NCI-H2196 (cell line): ENCODE measurements at regions not wholly inside any gene's neighbourhood (a gene's known extent, or its start where the extent isn't known, plus 50 kb on each side); places are given as distances from the start of the nearest gene placed in this dataset.

Source experiments
- DNase-seq: peaks from one replicate; lab custom pipeline; 2025; ENCODE audit not compliant: unreplicated experiment; lab: John Stamatoyannopoulos, UW

DNA sequence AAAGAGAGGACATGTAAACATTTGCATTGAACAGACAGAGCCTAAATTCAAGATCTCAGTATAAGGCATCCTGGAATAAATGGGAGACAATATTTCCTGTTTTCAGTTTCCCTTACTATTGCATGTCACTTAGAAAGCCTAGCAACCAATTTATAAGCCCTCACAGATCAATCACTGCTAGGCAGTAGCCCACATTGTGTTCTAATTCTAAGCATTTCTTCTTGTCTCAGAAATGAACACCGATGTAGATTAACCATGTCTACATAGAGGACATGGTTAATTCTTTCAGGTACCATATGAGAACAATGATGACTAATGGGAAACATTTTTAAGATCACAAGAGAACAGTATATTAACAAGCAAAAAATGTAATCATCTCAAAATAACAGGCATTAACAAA is 79.6 kb upstream of the HMHB1 start:
- DNase-seq = no peak

DNA sequence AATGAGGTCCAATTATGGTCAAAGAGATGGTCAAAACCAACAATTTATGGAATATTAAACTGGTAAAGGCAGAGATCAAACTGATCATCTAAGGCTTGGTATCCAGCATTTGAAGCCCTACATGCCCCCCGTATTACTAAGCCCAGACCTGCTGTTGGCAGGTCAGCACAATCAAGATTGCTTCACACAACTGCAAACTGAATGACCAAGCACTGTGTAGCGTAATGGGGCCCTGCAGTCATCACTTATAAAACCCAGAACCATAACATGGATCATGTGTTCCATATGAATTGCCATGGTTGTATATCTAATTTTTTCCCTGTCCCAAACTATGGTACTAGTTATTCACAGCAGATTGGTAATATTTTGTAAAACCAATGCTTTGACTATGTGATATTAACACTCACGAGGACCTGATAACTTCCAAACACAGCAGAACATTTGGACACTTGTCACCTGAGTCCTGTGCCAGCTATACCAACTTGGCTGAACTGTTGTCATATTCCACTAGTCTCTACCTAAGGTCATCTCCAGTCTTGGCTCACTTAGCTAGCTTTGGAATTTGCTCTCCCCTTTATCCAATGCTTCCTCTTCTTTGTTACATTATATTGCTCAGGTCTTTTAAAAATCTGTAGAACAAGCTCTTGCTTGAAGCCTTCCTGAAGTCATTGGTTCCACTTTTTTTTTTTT is 81.7 kb upstream of the HMHB1 start:
- DNase-seq = no peak

DNA sequence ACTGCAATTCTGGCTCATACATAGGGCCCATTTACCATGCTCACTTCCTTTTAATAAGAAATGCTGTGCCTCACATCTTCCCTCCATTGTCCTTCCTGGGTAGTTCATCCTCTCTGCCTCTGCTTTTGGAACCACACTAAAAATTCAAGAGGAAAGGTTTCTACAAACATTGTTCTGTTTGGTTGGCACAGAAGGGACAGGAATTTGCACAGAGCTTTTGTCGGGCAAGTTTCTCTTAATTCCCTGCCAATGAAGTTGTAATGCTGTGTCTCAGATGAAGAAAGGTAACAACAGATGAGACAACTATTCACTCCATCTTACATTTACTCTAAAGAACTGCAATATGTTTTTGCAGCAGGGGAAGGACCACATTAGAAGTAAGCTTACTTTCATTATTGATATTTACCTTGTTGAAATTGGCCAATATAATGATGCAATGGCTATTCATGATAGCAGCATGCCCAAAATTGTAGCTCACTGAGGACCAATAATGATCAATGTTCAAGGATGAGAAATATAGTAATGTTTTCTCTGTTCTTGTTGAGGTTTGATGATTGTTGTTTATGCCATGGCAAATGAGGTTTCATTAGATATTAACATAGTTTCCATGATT is 82.5 kb upstream of the HMHB1 start:
- DNase-seq = no peak

DNA sequence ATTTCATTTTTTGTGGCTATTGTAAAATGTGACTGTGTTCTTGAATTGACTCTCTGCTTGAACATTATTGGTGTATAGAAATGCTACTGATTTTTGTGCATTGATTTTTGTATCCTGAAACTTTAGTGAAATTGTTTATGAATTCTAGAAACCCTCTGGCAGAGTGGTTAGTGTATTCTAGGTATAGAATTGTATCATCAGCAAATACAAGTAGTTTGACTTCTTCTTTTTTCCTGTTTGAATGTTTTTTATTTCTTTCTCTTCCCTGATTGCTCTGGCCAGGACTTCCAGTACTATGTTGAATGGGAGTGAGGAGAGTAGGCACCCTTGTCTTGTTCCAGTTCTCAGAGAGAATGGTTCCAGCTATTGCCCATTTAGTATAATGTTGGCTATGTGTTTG is 88.8 kb upstream of the HMHB1 start:
- DNase-seq = no peak

DNA sequence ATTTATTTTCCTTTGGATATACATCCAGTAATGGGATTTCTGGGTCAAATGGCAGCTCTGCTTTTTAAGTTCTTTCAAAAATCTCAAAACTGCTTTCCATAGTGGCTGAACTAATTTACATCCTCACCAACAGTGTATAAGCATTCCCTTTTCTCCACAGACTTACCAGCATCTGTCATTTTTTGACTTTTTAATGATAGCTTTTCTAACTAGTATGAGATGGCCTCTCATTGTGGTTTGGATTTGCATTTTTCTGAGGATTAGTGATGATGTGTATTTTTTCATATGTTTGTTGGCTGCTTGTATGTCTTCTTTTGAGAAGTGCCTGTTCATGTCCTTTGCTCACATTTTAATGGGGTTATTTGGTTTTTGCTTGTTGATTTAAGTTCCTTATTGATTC is 90.0 kb upstream of the HMHB1 start:
- no peak for DNase-seq

DNA sequence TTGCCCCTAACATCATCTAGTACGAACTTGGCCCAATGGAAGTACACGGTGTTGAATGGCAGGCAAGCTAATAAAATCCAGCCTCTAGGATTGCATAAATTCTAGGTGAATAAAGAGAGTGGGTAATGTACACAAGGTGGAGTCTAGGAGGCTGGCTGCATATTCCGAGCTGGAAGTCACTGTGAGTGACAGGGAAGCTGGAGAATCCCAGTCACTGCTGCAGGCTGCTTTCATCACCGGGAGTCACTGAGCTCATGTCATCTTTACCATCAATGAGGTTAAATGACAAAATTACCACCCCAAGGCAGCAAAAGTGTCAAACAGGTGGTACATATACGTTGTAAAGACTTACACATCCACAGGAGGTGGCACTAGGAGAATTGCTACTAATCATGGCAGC is 91.3 kb upstream of the HMHB1 start:
- DNase-seq = no peak

DNA sequence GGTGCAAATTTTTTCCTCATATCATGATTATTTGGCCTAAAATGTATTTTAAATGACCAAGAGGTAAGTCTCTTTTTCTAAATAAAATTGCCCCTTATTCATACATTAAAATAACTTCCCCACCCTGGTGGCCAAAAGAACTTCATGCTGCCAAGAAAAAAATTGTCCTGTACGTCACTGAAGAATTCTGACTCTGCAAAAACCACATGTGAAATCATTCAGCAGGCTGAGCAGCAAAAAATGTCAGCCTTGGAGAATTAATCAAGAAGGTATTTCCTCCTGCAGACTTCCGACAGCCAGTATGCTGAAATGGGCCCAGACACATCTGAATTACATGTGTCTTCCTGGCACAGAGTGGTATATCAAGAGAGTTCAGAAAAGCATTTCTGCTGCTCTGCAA is 94.6 kb upstream of the HMHB1 start:
- DNase-seq = no peak

DNA sequence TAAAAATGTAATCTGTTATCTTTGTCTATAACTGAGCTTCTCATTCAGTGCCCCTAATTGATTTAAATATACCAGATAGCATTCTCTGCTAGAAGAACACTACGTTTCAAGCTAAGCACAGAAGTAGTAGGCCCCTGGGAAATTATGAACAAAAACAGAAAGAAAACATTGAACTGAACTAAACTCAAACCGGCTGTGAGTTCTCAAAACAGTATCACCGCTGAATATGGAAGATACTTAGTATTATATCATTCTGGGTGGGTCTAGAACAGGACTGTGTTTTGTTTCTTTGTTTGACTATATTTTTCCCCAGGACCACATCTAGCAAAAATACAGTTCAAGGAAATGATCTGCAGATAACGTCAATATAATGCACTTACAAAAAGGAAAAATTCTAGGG is 95.1 kb upstream of the HMHB1 start:
- DNase-seq = no peak

DNA sequence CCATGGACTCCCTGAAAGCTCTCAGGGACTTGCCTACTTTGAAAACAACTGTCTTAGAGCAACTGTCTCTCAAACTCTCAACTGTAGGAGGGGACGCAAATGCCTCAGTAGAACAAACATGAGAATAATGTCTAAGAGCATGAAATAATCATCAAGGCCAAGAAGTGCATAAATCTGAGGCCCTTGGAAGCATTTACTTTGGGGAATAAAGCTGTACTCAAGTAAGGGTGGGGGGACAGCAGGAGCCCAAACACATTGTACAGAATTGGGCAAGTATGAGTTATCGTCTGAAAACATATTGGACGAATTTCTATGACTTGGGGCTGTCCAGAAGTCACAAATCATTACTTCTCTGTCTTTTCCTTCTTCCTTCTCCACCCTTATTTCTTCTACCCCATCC is 96.3 kb upstream of the HMHB1 start:
- no peak for DNase-seq

DNA sequence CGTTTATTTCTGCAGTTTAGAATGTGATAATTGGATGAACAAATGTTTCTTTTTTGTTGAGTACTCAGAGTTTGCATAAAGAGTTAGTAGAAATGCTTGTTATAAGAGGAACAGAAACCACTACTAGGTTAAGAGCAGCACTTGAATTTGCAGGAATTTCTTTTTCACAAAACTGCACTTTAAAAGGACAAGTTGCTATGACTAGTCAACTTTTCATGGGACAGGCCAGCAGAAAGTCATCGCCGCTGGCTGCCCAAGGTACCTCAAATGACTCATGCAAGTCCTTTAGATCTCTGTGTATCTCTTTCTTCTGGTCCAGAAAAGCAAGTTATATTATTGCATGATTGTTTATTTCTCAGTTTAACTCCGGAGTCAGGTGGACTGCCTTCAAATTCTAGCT is 97.3 kb upstream of the HMHB1 start:
- DNase-seq = no peak

DNA sequence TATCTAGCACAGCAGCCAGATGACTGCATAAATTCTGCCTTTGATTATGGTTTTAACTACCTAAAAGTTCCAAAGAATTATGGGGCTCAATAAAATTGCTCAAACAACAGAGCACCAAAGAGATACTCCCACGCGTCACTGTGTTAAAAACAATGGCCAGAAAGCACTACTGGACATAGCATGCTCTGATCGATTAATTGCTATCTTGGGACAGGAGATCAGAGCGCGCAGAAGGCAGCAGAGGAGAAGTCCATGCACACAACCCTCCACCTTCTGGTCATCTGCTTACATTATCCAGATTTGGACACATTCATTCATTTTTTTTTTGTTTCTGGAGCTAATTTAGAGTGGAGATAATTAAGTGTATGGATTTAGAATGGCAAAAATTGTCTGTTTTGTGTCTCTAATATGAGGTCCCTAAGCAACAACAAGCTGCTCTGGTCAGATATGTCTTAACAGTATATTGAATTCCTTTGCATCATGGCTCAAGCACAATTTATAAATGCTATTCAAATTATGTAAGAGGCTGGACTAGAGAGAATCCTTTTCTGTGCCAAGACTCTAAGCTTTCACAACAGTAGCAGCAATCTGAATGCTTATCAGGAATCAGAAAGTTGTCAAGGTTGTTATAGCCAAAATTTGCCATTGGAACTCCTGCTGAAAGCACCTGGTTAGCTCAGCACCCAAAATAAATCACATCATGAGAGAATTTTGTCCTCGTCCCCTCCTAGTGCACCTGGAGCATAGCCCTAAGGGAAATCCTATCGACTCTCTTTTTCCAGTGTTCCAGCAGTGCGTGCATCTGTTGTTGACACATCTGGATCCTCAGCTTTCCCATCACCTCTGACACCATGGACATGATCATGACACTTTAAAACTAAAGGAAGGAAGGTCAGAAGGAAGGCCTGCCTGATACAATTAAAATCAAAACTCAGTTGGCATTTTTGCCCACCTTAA is 98.6 kb upstream of the HMHB1 start:
- no peak for DNase-seq

DNA sequence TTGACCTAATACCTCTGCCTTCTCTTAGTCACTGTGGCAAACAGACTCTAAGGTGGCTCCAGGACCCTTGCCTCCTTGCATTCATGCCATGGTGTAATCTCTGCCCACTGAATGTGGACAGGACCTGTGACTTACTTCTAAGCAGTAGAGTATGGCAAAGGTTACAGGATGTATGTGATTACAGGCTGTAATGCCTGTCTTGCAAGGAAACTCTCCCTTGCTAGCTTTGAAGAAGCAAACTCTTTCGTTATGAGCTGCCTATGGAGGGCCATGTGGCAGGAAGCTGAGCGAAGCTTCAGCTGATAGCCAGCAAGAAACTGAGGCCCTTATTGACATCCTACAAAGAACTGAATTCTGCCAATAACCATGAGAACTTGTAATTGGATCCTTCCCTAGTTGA is 103.3 kb upstream of the HMHB1 start:
- DNase-seq = no peak

DNA sequence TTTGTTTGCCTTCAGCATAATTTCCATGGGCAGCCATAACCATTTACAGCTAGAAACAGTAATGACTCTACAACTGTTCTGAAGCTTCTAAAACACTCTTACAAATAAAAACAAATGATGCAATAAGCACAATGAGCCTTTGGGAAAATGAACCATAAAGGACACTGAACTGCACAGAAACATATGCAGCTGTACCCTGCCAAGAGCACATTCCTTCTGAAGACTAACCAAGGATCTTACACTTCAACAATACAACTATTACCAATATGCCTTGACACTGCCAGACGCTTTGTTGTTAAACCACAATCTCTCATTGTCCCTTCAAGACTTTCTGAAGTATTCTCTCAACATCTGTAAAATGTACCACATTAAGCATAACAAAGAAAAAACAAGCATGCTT is 104.2 kb upstream of the HMHB1 start:
- DNase-seq = no peak

DNA sequence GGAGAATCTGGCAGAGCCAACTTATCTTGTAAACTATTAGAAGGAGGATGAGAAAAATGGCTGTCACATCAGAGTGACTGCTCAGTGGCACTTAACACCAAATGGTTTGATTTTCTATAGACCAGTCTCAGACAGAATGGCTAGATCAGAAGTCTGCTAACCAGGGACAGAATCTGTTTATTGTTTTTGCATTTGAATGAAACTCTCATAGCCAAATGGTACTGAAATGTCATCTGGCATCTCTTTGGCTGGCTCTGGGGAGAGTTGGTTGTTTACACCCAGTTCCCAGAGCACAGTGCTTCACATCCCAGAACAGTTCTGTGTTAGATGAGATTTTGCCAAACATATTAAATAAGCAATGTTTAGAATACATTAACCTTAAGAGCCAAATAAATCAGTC is 106.6 kb upstream of the HMHB1 start:
- DNase-seq = no peak

DNA sequence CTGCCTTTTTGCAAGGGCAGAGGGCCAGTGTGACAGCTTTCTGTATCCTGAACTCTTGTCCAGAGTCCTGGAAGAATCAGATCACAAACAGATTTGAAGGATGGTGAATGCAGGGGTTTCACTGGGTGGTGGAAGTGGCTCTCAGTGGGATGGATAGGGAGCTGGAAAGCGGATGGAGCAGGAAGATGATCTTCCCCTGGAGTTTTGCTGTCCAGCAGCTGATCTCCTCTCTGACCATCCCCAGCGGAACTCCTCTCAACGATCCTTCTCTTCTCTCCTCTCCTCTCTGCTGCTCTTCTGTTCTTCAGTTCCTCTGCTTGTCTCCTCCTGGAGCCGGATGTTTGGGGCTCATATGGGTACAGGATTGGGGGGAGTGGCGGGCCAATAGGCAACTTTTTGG is 108.3 kb upstream of the HMHB1 start:
- no peak for DNase-seq

DNA sequence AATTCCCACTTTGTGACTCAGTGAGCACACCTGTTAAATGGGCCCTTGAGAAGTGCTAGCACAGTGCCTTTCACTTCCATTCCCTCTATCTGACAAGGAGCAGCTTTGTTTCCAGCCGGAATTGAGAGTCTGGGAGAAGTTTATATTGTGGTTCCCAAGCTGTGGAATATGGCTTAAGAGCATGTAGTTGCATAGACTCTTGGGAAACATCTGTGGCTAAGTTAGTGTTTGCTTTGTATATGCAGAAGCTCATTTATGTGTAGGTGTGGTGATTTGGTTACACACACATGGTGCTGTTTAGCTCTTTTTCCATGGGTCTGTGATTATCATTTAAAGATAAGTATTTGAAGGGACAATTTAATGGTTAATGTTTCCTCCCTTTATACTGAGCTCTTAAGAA is 110.5 kb upstream of the HMHB1 start:
- DNase-seq = no peak

DNA sequence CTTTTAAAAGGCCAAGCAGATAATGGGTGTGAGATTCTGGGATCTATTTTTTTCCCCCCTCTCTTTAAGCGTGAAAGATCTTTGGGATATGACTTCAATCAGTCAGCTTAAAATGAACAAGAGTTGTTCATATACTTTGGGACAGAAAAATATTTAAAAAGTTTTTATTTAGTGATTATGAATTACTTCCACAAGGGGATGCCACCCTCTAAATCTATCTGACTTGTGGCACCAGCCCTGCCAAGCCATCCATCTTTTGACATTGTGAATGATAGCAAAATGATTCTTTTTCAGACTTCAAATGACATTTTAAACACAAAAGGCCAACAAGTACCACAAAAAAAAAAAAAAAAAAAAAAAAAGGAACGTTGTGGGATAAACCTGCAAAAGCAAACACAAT is 111.0 kb upstream of the HMHB1 start:
- DNase-seq = no peak

DNA sequence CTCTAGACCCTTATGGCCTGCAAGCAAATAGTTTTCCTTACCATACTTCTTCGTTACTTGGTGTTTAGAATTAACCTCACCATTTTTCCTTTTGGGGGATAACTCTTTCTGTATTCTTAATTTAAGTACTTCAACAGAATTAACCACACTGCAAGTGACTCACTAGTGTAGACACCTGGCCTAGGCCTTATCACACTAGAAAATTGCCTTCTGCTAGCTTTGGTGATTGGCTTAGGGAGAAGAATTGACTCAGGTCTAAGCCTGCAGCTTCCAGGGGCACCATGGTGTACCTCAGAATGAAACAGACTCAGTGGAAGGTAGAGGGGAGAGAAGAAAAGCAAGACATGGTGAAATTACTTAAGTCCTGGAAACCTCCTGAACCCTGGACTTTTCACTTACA is 112.8 kb upstream of the HMHB1 start:
- DNase-seq = no peak

DNA sequence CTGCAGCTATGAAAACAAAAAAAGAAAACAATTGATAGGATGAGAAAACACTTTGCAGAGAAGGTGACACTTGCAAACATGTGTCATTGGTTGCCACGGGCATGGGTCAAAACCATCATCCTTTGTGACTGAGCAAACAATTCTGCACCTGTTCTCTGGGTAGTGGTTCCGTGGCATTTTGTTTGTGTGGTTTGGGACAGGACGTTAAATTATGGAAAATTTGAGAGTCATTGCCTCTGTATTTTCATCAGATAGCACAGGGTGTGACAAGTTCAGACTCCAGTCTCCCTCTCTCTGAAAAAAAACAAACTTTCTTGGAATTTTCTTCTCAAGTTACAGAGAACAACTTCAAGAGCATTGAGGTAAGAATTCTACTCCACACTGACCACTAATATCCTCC is 113.4 kb upstream of the HMHB1 start:
- no peak for DNase-seq

DNA sequence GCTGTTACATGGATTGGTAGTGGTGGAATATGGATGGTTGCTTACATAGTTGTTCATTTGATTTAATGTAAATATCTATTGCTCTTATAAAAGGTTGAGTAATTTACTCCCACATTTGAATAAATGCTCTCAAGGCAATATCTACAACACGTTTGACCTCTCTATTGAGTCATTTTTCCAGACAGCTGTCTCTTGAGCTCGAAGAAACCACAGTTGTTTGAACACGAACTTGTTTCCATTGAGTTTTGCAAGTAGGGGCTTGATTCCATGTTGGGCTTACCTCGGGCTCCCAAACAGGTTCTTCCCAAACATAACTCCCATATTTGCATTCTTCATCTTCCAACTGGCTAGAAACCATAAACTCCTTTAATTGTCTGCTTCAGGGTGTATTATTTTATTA is 115.0 kb upstream of the HMHB1 start:
- no peak for DNase-seq

DNA sequence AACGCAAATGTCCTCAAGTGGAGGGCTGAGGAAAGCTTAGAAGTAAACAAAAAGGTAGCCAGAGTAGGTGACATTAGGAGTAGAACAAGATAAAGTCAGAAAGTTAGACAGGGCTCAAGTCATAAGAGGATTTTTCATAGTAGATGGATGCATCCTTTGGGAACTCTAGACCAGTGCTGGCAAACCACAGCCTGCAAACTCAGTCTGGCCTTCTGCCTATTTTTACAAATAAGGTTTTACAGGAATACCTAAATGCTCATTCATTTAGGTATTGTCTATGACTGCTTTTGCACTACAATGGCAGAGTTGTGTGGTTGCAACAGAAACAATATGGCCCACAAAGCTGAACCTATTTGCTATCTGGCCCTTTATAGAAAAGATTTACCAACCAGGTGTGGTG is 116.0 kb upstream of the HMHB1 start:
- no peak for DNase-seq

DNA sequence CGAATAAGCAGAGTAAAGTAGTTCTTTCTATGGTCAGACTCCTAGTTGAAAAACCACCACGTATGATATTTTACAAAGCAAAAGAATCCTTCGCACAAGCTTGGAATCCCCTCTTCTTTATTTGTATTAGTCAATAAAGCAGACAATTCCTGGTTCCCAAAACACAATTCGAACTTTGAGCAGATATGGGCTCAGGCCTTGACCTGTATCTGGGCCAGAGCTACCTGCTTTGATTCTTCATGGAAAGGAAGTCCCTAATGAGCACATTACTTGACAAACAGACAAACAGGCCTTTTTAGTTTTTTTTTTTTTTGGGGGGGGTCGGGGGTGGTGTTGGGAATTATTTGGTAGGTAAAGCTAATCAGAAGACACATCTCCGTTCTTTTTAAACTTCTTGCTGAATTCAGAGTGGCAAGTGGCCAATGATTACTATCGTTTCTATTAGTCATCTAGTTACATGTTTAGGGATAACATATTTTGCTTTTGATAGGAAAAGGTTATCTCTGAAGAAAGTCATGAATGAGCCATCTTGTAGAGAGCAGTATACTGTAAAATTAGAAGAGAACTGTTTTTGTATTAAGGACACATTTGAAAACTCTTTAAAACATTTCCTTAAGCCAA is 116.6 kb upstream of the HMHB1 start:
- DNase-seq = no peak
